Sigmoid colon (tissue), 4 donors: ENCODE measurements at regions not wholly inside any gene's neighbourhood (a gene's known extent, or its start where the extent isn't known, plus 50 kb on each side); places are given as distances from the start of the nearest gene placed in this dataset.

Experiments
- CTCF ChIP-seq, 4 experiments: fragments of 450-650 bp in 3 of 4; fragments of 200-600 bp in 1 of 4; IDR thresholded peaks; one replicate each; pipeline ENCODE4 v1.5.1; 2016 to 2019; ENCODE audit warnings: antibody characterized with exemption in 4 of 4, mild to moderate bottlenecking in 3 of 4, moderate library complexity in 2 of 4
- EP300 ChIP-seq, 4 donors: sonication (generic); formaldehyde crosslinking; IDR thresholded peaks; one replicate each; pipeline ENCODE4 v1.6.1; 2017; ENCODE audit warnings: antibody characterized with exemption in 4 of 4
- POLR2A ChIP-seq, 2 donors: fragments of 450-650 bp; IDR thresholded peaks; one replicate each; pipeline ENCODE4 v1.6.1; 2016; ENCODE audit warnings: antibody characterized with exemption in 2 of 2, mild to moderate bottlenecking in 2 of 2, moderate library complexity in 2 of 2
- POLR2AphosphoS5 ChIP-seq, 4 donors: sonication (generic); formaldehyde crosslinking; IDR thresholded peaks; one replicate each; pipeline ENCODE4 v1.6.1; 2017; ENCODE audit warnings: antibody characterized with exemption in 4 of 4

- no peak for TF ChIP-seq CTCF (IDR thresholded peaks at IDR 0.05)
- TF ChIP-seq POLR2AphosphoS5 (IDR thresholded peaks at IDR 0.05), result no peak
- TF ChIP-seq EP300 (IDR thresholded peaks at IDR 0.05), result no peak
- no peak for TF ChIP-seq POLR2A (IDR thresholded peaks at IDR 0.05)
These were observed 120.4 kb downstream of the TDRD15 start for GRCh38 chr2:21244161-21244560.
